Right atrium auricular region (tissue), 2 donors: ENCODE measurements at regions not wholly inside any gene's neighbourhood (a gene's known extent, or its start where the extent isn't known, plus 50 kb on each side); places are given as distances from the start of the nearest gene placed in this dataset.
A peak's percentile ranks its signal among the peaks of the same experiment; 100 is the strongest.

Experiments used
- DNase-seq: peaks from one replicate; pipeline ENCODE4 v3.0.0-alpha.2; 2019; ENCODE audit warnings: low spot score
- H3K27ac ChIP-seq, 2 donors: fragments of 200-600 bp; sonication (generic); 1 replicate in 1 of 2; 2 replicates in 1 of 2; pipeline ENCODE4 v1.5.1; 2016 to 2019
- H3K27me3 ChIP-seq, 2 donors: fragments of 200-600 bp; sonication (generic); one replicate each; pipeline versions ENCODE4 v1.5.1 to v1.6.0; 2017 to 2019
- H3K36me3 ChIP-seq: fragments of 200-600 bp; sonication (generic); one replicate; pipeline ENCODE4 v1.5.1; 2016
- H3K4me1 ChIP-seq, 2 donors: fragments of 200-600 bp; sonication (generic); one replicate each; pipeline versions ENCODE4 v1.5.1 to v1.6.0; 2017 to 2019
- H3K4me3 ChIP-seq, 2 donors: fragments of 200-600 bp; sonication (generic); 1 replicate in 1 of 2; 2 replicates in 1 of 2; pipeline ENCODE4 v1.5.1; 2017 to 2019; ENCODE audit warnings: mild to moderate bottlenecking in 1 of 2, moderate library complexity in 1 of 2
- H3K9me3 ChIP-seq, 2 donors: fragments of 200-600 bp; sonication (generic); one replicate each; pipeline ENCODE4 v1.5.1; 2019
- TF ChIP-seq, protein P1 (sequence below), 2 donors: fragments of 200-600 bp; sonication (generic); IDR thresholded peaks; one replicate each; pipeline ENCODE4 v1.5.1; 2019; ENCODE audit warnings: antibody characterized with exemption in 2 of 2

DNA sequence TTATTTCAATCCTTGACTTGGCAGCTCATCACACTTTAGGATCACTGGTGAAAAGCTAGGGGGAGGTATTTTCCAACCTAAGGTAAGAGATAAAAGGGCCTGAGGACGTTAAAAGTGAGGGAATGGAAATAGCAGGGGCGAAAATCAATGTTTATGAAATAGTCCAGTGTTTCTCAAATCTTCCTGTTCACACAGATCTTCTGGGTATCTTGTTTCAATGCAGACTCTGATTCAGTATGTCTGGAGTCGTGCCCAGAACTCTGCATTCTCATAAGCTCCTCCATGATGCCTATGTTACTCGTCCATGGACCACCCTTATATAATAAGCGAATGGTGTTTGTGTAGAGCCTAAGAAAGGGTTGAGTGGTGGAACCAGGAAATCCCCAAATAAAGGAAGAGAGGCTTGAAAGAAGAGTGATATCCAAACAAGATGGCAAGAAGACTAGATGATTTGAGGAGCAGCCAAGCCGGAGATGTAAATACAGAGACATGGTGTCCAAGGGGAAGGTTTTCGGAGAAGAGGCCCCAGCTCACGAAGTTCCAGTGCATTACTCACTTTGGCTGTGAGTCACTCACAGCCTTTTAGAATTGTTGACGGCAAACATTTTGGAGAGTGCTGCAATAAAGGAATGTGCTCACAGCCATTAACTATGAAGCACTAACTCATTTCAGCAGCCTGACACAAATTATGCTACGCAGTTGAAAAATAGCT is 215.6 kb upstream of the PPARGC1A start:
- TF ChIP-seq, protein P1, sequence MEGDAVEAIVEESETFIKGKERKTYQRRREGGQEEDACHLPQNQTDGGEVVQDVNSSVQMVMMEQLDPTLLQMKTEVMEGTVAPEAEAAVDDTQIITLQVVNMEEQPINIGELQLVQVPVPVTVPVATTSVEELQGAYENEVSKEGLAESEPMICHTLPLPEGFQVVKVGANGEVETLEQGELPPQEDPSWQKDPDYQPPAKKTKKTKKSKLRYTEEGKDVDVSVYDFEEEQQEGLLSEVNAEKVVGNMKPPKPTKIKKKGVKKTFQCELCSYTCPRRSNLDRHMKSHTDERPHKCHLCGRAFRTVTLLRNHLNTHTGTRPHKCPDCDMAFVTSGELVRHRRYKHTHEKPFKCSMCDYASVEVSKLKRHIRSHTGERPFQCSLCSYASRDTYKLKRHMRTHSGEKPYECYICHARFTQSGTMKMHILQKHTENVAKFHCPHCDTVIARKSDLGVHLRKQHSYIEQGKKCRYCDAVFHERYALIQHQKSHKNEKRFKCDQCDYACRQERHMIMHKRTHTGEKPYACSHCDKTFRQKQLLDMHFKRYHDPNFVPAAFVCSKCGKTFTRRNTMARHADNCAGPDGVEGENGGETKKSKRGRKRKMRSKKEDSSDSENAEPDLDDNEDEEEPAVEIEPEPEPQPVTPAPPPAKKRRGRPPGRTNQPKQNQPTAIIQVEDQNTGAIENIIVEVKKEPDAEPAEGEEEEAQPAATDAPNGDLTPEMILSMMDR (IDR thresholded peaks at IDR 0.05), result no peak
- peak; percentile 60 for DNase-seq
- Histone ChIP-seq H3K4me1 (peaks cover 0 to 21% of the 10 kb centered on the region in 2 donors), H3K27ac (peak overlapping the region in 1 of 2 donors; percentile 77), H3K9me3 (no peaks in the 10 kb centered on the region), H3K4me3 (no peak overlapping the region), H3K36me3 (no peaks in the 10 kb centered on the region), H3K27me3 (no peaks in the 10 kb centered on the region)

DNA sequence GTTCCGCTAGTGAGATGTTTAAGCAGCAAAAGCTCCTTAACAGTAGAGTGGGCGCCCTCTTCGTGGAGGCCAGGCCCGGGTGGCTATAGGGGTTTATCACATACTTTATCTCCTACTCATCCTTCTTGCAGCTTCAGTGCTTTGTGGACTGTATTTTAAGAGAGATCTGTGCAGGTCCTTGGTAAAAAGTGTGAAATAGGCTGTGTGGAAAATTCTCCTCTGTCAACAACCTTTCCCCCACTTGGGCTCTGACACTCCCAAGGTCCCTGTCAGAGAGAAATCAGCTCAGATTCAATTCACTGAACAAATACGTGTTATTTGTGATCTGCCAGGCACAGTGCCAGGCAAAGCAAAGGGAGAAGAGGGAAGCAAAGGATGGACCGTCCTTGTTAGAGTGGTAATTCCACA is 214.3 kb upstream of the PPARGC1A start:
- Histone ChIP-seq H3K36me3 (no peaks in the 10 kb centered on the region), H3K4me3 (no peak overlapping the region), H3K4me1 (peaks cover 0 to 21% of the 10 kb centered on the region in 2 donors), H3K27me3 (no peaks in the 10 kb centered on the region), H3K9me3 (no peaks in the 10 kb centered on the region), H3K27ac (peak overlapping the region; percentile 32 to 77)
- DNase-seq, result no peak
- TF ChIP-seq, protein P1 (IDR thresholded peaks at IDR 0.05), result no peak

DNA sequence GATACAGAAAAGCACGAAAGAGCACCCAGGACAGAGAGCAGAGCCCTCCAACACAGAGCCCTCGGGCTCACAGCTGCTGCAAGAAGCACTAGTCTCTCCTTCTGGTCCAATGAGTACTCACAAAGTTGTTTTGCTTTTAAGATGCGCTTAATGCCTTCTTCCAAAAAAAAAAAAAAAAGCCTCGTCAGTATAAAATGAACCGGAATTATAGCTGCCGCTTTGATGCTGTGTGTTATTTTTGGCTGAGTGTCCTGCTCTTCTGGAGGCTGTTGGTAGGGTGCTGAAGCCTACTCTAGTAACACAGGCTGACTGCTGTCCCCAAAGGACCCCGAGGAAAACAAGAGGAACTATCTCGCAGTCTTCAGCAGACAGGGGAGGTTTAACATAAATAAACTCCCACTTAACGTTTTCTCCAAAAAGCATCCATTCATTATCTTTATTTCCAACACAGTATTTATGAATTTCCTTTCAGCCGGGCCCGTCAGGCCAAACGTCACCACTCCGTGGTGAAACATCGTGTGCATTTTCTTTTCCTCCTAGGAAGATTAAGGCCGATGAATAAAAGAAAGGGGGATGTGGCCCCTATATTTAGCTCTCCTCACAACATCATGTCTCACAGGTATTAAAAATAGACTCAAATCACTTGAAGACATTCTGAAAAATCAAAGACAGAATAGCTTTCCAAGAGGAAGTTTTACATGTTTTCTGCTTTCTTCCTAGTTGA is 213.7 kb upstream of the PPARGC1A start:
- no peaks in the 10 kb centered on the region for H3K9me3 ChIP-seq
- no peaks in the 10 kb centered on the region for H3K36me3 ChIP-seq
- DNase-seq, result no peak
- no peak overlapping the region for H3K4me3 ChIP-seq
- peaks cover 0 to 21% of the 10 kb centered on the region in 2 donors for H3K4me1 ChIP-seq
- H3K27ac ChIP-seq, result peak overlapping the region; percentile 32 to 77
- H3K27me3 ChIP-seq, result no peaks in the 10 kb centered on the region
- TF ChIP-seq, protein P1 (IDR thresholded peaks at IDR 0.05), result no peak

DNA sequence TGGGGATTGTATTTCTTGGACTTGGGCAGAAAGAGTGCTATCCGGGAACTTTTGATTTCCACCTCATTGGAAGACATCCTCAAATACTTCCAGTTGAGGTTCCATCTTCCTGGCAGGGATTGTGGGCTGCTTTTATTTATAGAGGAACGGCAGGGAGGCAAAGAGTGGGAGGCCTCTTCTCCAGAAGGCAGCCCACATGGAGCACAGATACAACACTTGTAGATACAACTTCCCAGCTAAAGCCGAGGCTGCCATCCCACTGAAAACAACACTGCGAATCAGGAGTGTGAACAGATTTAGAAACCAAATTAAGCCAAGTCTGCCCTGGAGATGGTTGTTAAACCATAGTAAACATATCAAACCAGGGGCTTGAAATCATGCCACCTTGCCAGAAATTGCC is 212.8 kb upstream of the PPARGC1A start:
- Histone ChIP-seq H3K4me3 (no peak overlapping the region), H3K36me3 (no peaks in the 10 kb centered on the region), H3K4me1 (peaks cover 0 to 21% of the 10 kb centered on the region in 2 donors), H3K27me3 (no peaks in the 10 kb centered on the region), H3K27ac (peak overlapping the region in 1 of 2 donors; percentile 77), H3K9me3 (no peaks in the 10 kb centered on the region)
- TF ChIP-seq, protein P1 (IDR thresholded peaks at IDR 0.05), result no peak
- no peak for DNase-seq

DNA sequence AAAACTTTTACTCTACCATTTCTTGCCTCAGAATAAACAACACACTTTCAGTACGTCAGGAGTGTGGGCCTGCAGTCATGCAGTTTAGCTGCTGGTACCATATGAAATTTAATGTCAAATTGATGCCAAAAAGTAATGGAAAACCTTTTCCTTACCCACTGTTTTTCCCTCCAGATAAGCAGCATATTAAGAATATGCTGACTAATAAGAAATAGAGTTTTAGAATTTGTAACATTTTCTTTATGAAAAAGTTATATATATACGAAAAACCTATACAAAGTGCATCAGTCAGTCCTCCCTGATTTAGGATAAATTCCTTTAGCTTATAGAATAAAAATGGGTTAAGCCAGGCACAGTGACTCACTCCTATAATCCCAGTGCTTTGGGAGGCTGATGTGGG is 206.8 kb upstream of the PPARGC1A start:
- Histone ChIP-seq H3K4me1 (no peaks in the 10 kb centered on the region), H3K36me3 (no peaks in the 10 kb centered on the region), H3K9me3 (no peaks in the 10 kb centered on the region), H3K27ac (no peak overlapping the region), H3K27me3 (no peaks in the 10 kb centered on the region), H3K4me3 (no peak overlapping the region)
- TF ChIP-seq, protein P1 (IDR thresholded peaks at IDR 0.05), result no peak
- no peak for DNase-seq
